Osteocyte (in vitro differentiated cells): ENCODE measurements at regions not wholly inside any gene's neighbourhood (a gene's known extent, or its start where the extent isn't known, plus 50 kb on each side); places are given as distances from the start of the nearest gene placed in this dataset.

Experiments
- DNase-seq: peaks from one replicate; pipeline ENCODE4 v3.0.0; 2021; ENCODE audit warnings: mixed read lengths; ENCODE audit not compliant: unreplicated experiment; ENCODE audit errors: extremely low spot score
- H3K27ac Mint-ChIP-seq: one replicate; pipeline ENCODE4 v1.8.0; 2021; ENCODE audit warnings: mild to moderate bottlenecking, mixed read lengths; ENCODE audit not compliant: unreplicated experiment
- H3K27me3 Mint-ChIP-seq: one replicate; pipeline ENCODE4 v1.8.0; 2021; ENCODE audit warnings: mixed read lengths; ENCODE audit not compliant: unreplicated experiment
- H3K36me3 Mint-ChIP-seq: one replicate; pipeline ENCODE4 v1.8.0; 2021; ENCODE audit warnings: mixed read lengths; ENCODE audit not compliant: unreplicated experiment
- H3K4me1 Mint-ChIP-seq: one replicate; pipeline ENCODE4 v1.8.0; 2021; ENCODE audit warnings: mixed read lengths; ENCODE audit not compliant: unreplicated experiment
- H3K4me3 Mint-ChIP-seq: one replicate; pipeline ENCODE4 v1.8.0; 2021; ENCODE audit warnings: mild to moderate bottlenecking, moderate library complexity, mixed read lengths; ENCODE audit not compliant: unreplicated experiment
- H3K9me3 Mint-ChIP-seq: one replicate; pipeline ENCODE4 v1.8.0; 2021; ENCODE audit warnings: mixed read lengths; ENCODE audit not compliant: unreplicated experiment
- TF ChIP-seq, protein P1 (sequence below): fragments of 200-600 bp; sonication (generic); IDR thresholded peaks from 2 replicates; pipeline ENCODE4 v1.5.0; 2021; ENCODE audit warnings: antibody characterized with exemption, mild to moderate bottlenecking, moderate library complexity

DNA sequence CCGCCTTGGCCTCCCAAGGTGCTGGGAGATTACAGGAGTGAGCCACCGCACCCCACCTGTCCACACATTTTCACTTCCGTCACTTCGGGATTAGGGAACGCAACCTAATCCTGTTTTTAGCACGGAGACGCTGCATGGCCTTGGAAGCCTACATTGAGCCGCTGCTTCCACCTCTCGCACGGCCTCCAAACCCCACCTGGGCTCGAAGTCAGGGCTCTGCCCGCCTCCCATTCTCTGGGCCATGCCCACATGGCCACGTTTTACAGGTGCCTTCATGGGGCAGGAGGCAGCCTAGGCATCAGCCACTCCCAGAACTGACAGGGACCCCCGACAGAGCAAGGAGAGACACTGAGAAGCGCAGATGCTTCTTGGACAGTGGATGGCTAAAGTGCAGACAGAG lies 100.6 kb downstream of the OAT start:
- H3K27ac Mint-ChIP-seq, result no peak overlapping the region
- peak; percentile 68 for DNase-seq
- TF ChIP-seq, protein P1, sequence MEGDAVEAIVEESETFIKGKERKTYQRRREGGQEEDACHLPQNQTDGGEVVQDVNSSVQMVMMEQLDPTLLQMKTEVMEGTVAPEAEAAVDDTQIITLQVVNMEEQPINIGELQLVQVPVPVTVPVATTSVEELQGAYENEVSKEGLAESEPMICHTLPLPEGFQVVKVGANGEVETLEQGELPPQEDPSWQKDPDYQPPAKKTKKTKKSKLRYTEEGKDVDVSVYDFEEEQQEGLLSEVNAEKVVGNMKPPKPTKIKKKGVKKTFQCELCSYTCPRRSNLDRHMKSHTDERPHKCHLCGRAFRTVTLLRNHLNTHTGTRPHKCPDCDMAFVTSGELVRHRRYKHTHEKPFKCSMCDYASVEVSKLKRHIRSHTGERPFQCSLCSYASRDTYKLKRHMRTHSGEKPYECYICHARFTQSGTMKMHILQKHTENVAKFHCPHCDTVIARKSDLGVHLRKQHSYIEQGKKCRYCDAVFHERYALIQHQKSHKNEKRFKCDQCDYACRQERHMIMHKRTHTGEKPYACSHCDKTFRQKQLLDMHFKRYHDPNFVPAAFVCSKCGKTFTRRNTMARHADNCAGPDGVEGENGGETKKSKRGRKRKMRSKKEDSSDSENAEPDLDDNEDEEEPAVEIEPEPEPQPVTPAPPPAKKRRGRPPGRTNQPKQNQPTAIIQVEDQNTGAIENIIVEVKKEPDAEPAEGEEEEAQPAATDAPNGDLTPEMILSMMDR, result no peak
- no peaks in the 10 kb centered on the region for H3K36me3 Mint-ChIP-seq
- no peak overlapping the region for H3K4me3 Mint-ChIP-seq
- H3K9me3 Mint-ChIP-seq, result no peaks in the 10 kb centered on the region
- H3K4me1 Mint-ChIP-seq, result peaks cover 47% of the 10 kb centered on the region
- no peaks in the 10 kb centered on the region for H3K27me3 Mint-ChIP-seq

DNA sequence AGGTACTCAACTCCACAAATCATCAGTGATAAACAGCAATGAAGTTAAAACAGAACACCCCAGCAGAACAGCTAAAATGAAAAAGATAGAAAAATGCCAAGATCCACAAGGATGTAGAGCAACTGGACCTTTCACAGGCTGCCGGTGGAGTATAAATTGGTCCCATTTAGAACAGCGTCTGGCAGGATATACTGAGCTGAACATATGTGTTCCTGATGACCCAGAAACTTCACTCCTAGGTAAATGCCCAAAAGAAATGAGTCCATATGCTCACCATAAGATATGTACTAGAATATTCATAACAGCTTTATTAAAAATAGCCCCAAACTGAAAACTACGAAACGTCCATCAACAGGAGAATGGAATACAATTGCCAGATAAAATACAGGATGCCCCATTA lies 102.4 kb downstream of the OAT start:
- Mint-ChIP-seq H3K36me3 (no peaks in the 10 kb centered on the region), H3K9me3 (no peaks in the 10 kb centered on the region), H3K4me3 (no peak overlapping the region), H3K27ac (no peak overlapping the region), H3K27me3 (no peaks in the 10 kb centered on the region), H3K4me1 (peaks cover 38% of the 10 kb centered on the region)
- TF ChIP-seq, protein P1, result no peak
- DNase-seq, result no peak

DNA sequence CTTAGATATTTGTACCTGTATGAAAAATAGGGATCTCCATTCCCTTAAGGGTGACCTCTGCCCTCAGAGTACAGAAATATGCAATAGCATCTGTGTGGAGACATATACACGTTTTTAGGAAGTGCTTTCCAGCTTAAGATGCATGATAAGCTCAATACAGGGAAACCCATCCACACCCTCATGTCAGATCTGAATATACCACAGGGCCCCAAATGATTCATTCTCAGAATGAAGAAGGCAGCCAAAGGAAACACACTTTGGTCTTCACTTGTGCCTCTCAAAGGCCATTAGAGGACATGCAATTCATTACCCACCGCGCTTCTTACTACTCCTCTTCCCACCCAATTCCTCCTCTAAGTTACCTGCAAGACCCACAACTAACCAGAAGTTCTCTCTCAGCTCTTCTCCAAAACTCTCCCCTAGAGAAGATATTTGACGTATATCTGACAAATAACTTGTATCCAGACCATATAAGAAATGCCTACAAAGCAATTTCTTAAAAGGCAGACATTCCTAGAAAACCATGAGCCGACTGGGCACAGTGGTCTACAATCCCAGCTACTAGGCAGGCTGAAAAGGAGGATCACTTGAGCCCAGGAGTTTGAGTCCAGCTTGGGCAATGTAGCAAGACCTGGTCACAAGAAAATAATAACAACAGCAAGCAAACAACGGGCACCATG lies 103.0 kb downstream of the OAT start:
- peak; percentile 36 for DNase-seq
- Mint-ChIP-seq H3K27me3 (no peaks in the 10 kb centered on the region), H3K4me3 (no peak overlapping the region), H3K36me3 (no peaks in the 10 kb centered on the region), H3K27ac (peak overlapping the region; percentile 4), H3K4me1 (peaks cover 36% of the 10 kb centered on the region), H3K9me3 (no peaks in the 10 kb centered on the region)
- TF ChIP-seq, protein P1, result no peak

DNA sequence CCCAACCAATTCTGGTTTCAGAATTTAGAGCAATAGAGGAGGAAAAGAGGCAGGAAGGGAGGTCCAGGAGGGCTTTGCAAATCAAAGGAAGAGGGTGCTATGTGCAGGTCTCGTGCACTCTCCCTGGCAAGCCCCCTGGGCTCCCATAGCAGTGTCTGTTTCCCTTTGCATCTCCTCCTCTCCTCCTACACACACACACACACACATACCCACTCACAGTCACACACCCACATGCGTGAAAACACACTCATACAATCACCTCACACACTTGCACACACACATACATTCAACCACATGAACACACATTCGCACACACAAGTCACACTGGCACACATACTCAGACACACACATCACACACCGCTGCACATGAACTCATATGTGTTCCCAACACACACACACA lies 105.3 kb downstream of the OAT start:
- peaks cover 10% of the 10 kb centered on the region for H3K27me3 Mint-ChIP-seq

DNA sequence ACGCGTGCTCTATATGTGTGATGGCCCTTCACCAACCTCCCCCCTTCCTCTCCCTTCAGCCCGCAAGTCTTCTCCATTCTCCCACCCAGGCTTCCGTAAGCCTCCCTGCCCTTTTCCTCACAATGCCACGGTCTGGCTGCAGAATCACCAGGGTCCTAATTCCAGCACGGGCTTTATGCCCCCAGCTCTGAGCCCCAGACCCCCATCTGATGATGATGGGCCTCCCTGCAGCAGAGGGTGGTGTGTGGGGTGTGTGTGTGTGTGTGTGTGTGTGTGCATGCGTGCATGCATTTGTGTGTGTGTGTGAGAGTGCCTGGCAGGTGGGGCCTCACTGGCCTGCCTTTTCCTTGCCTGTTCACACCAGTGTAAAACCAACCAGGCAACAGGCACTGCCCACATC lies 109.9 kb downstream of the OAT start:
- no peak overlapping the region for H3K4me3 Mint-ChIP-seq
- H3K4me1 Mint-ChIP-seq, result no peaks in the 10 kb centered on the region
- peaks cover 10% of the 10 kb centered on the region for H3K9me3 Mint-ChIP-seq
- H3K27ac Mint-ChIP-seq, result no peak overlapping the region
- peak; percentile 56 for DNase-seq
- TF ChIP-seq, protein P1, result no peak
- H3K27me3 Mint-ChIP-seq, result peaks cover 10% of the 10 kb centered on the region
- peaks cover 4% of the 10 kb centered on the region for H3K36me3 Mint-ChIP-seq

More for the DNA sequence above, 105.3 kb downstream of the OAT start:
- H3K36me3 Mint-ChIP-seq, result peaks cover 4% of the 10 kb centered on the region
- peaks cover 19% of the 10 kb centered on the region for H3K4me1 Mint-ChIP-seq
- H3K9me3 Mint-ChIP-seq, result peaks cover 10% of the 10 kb centered on the region
- peak; percentile 51 for DNase-seq
- TF ChIP-seq, protein P1, result no peak
- H3K4me3 Mint-ChIP-seq, result no peak overlapping the region
- no peak overlapping the region for H3K27ac Mint-ChIP-seq
